Fibroblast of skin of left quadriceps (primary cell): ENCODE measurements at regions not wholly inside any gene's neighbourhood (a gene's known extent, or its start where the extent isn't known, plus 50 kb on each side); places are given as distances from the start of the nearest gene placed in this dataset.

Source experiments
- DNase-seq, 2 experiments: peaks; one replicate each; pipeline ENCODE4 v3.0.0-alpha.2; 2013; ENCODE audit warnings: low read depth in 2 of 2

GRCh38 chr9:13397661-13398060 is 118.2 kb upstream of the MPDZ start:
- no peak for DNase-seq

GRCh38 chr9:13397220-13397619 is 117.7 kb upstream of the MPDZ start:
- DNase-seq, result no peak

GRCh38 chr9:13396418-13396817 is 116.9 kb upstream of the MPDZ start:
- DNase-seq, result no peak

GRCh38 chr9:13395156-13395555 is 115.7 kb upstream of the MPDZ start:
- peak; percentile 40 to 44 for DNase-seq

- no peak for DNase-seq
Observed at GRCh38 chr9:13388157-13388556, 108.7 kb upstream of the MPDZ start.

GRCh38 chr9:13387734-13388067 is 108.2 kb upstream of the MPDZ start:
- DNase-seq, result no peak

- DNase-seq, result peak; percentile 42
Observed at GRCh38 chr9:13386935-13387733, 107.6 kb upstream of the MPDZ start.

- DNase-seq, result no peak
Observed at GRCh38 chr9:13386316-13386715, 106.8 kb upstream of the MPDZ start.

- DNase-seq, result no peak
Observed at GRCh38 chr9:13383855-13384254, 104.4 kb upstream of the MPDZ start.

GRCh38 chr9:13383216-13383615 is 103.7 kb upstream of the MPDZ start:
- DNase-seq, result no peak

- no peak for DNase-seq
Observed at GRCh38 chr9:13382595-13382994, 103.1 kb upstream of the MPDZ start.

GRCh38 chr9:13380903-13381302 is 101.4 kb upstream of the MPDZ start:
- DNase-seq, result no peak

GRCh38 chr9:13378154-13378553 is 98.7 kb upstream of the MPDZ start:
- peak in 1 of 2 experiments; percentile 44 for DNase-seq

- no peak for DNase-seq
Observed at GRCh38 chr9:13377171-13377925, 97.9 kb upstream of the MPDZ start.

- no peak for DNase-seq
Observed at GRCh38 chr9:13372510-13372909, 93.0 kb upstream of the MPDZ start.

- DNase-seq, result no peak
Observed at GRCh38 chr9:13369431-13369830, 89.9 kb upstream of the MPDZ start.

GRCh38 chr9:13367784-13368183 is 88.3 kb upstream of the MPDZ start:
- no peak for DNase-seq

GRCh38 chr9:13364271-13365000 is 84.9 kb upstream of the MPDZ start:
- no peak for DNase-seq

GRCh38 chr9:13361076-13361475 is 81.6 kb upstream of the MPDZ start:
- DNase-seq, result no peak

GRCh38 chr9:13360188-13360587 is 80.7 kb upstream of the MPDZ start:
- no peak for DNase-seq

- peak; percentile 86 to 87 for DNase-seq
Observed at GRCh38 chr9:13358128-13358527, 78.6 kb upstream of the MPDZ start.

- no peak for DNase-seq
Observed at GRCh38 chr9:13354733-13355132, 75.2 kb upstream of the MPDZ start.
